ELR (cell line): ENCODE measurements at regions not wholly inside any gene's neighbourhood (a gene's known extent, or its start where the extent isn't known, plus 50 kb on each side); places are given as distances from the start of the nearest gene placed in this dataset.
"Not testable (repeated sequence)": the region's sequence is repeated elsewhere in the genome, so short reads cannot be mapped to it uniquely, and the experiment has no call there.

Experiments
- DNase-seq: peaks from one replicate; pipeline ENCODE4 v3.0.0-alpha.2; 2015; ENCODE audit warnings: low read depth

DNA sequence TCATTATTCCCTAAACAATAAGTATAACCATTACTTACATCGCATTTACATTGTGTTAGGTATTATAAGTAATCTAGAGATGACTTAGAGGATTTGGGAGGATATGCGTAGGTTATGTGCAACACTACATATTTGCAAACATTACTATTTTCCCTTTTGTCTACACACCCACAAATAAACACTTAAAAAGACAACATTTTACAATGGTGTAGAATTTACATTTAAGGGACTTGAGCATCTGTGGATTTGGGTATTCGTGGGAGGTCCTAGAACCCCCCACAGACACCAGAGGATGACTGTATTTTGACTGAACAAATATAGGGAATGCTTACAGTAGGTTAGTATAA, 220.2 kb upstream of the MYO3A start:
- no peak for DNase-seq

DNA sequence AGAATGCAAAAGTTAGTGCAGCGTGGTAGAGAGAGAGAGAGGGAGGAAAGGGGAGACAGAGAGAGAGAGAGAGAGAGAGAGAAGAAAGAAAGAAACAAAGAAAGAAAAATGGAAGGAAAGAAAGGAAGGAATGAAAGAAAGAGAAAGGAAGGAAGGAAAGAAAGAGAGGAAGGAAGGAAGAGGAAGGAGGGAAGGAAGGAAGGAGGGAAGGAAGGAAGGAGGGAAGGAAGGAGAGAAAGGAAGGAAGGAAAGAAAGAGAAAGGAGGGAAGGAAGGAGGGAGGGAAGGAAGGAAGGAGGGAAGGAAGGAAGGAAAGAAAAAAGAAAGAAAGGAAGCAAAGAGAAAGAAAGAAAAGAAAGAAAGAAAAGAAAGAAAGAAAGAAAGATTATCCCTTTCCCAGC, 209.8 kb upstream of the MYO3A start:
- no peak for DNase-seq

DNA sequence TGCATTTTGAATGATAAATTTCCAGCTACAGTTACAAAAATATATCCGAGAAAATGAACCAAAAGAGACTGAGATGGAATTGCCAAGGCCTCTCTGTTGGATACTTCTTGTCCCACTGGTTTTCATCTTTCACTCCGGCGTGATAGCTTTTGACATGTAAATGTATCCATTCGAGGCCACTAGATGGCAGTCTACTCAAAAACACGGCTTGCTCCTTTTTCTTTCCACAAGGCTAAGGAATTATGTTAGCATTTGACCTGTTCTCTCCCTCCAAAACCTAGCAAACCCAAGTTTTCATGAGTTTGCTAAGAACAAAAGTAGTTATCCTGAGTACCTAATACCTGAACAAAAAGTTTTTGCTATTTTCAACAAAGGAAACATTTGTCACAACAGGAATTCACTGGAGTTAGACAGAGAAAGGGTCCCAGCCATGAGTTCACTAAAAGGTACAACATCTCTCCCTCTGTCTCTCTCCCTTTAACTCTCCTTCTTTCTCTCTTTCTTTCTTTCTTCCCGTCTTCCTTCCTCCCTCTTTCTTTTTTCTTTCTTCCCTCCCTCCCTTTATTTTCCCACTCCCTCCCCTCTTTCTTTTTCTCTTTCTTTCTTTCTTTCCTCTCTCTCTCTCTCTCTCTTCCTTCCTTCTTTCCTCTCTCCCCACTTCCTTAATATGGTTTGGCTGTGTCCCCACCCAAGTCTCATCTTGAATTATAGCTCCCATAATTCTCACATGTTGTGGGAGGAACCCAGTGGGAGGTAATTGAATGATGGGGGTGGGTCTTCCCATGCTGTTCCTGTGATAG, 207.9 kb upstream of the MYO3A start:
- DNase-seq = peak; percentile 61

DNA sequence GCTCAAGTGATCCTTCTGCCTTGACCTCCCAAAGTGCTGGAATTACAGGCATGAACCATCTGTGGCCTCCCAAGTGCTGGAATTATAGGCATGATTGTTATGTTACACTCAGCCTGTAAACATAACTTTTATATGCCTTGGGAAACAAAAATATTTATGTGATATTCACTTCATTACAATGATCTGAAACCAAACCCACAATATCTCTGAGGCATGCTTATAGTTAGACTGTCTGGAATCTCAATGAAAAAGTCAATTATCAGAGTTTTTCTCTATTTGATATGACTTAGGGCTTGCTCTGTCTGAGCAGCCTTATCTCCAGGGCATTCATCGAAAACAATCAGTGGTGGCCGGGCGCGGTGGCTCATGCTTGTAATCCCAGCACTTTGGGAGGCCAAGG, 195.3 kb upstream of the MYO3A start:
- DNase-seq = no peak

DNA sequence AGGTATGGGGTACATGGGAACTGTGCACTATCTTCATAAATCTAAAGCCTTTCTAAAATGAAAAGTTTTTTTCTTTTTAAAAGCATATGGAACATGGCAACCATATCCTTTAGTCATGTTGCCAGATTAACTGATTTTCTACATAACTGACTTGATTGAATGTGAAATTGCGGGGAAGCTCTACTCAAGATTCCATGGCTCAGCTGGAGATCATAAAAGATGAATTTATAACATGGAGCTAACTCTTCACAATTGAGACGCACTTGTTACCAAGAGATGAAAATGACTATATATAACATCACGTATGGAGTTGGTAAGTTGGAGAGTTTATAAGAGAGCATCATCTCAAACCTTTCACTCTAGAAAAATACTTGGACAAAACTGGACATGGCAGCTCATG, 190.2 kb upstream of the MYO3A start:
- DNase-seq = no peak

DNA sequence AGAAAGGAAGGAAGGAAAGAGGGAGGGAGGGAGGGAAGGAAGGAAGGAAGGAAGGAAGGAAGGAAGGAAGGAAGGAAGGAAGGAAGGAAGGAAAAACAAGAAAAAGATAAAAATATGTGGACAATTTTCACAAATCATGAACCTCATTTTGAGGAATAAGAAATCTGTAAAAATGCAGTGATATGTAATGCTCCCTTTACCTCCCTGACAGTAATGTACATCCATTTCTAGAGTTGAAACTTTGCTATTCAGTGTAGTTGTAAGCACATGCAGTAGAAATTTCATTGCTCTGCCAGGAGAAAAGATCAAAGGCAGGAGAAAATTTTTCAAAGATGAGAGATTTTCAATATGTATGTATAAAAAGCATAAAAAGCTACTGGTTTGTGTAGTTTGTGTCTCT, 189.5 kb upstream of the MYO3A start:
- DNase-seq = no peak

DNA sequence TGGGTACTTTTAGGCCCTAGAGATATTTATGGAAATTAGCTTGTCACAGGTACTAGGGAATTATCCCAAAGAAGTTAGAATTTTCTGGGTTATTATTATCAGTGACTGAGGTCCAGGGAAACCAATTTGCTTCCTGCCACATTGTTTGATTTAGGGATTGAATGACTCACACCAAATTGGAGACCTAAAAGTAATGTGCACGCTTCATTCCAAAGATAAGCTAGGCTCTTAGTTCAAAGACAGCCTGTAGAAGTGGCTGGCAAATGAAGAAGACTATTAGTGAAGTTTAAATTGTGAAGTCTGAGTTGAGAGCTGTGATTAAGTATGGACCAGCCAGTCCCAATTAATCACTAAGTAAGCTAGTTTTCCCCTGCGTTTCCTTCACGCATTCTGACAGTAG, 188.1 kb upstream of the MYO3A start:
- no peak for DNase-seq

DNA sequence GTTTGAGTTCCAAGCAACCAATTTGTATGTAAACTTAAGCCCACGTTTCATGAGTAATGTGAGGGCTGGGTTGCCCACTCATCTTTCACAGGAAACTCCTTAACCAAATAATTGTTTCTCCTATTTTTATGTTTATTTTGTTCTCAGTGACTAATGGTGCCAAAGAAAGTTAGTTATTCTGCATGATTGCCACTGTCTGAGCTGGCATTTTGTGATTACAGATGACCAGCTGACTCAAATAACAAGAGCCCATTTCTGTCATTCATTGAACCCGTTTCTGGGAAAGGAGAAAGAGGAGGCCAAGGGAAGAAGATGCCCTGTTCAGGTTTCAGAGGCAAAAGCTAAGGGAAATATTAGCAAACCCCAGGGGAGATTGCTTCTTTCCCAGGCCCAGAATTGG, 186.9 kb upstream of the MYO3A start:
- DNase-seq = no peak

DNA sequence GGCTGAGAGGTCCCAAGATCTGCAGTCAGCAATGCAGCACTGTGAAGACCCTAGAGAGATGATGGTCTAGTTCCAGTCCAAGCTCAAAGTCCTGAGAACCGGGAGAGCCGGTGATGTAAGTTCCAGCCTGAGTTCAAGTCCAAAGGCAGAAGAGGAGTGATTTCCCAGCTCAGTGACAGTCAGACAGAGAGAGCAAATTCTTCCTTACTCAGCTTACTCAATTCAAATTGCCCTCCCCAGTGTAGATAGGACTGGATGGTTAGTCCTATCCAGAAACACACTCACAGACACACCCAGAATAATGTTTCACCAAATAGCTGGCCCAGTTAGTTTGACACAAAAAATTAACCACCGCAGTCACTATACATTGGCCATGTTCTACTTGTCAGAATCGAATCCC, 185.5 kb upstream of the MYO3A start:
- DNase-seq = no peak

DNA sequence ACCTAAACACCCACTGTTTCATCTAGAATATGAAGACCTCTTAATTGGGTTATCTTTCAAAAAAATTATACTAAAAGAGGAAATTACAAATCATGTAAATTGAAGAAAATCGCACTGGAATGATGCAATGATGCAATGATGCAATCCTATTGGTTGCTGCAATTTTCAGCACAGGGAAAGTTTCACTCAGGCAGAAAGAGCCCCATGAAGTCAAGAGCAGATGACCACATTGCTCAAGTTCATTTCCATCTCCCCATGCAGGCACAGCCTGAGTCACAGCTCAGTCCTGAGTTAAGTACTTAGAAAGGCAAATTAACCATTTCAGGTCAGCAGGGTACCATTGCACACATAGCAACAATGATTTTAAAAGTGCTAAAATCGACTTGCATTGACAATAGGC, 180.3 kb upstream of the MYO3A start:
- DNase-seq = no peak

DNA sequence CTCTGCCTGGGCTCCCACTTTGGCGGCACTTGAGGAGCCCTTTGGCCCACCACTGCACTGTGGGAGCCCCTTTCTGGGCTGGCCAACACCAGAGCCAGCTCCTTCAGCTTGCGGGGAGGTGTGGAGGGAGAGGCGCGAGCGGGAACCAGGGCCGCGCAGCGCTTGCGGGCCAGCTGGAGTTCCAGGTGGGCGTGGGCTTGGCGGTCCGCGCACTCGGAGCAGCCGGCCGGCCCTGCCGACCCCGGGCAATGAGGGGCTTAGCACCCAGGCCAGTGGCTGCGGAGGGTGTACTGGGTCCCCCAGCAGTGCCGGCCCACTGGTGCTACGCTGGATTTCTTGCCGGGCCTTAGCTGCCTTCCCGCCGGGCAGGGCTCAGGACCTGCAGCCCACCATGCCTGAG, 178.2 kb upstream of the MYO3A start:
- not testable (repeated sequence) for DNase-seq

DNA sequence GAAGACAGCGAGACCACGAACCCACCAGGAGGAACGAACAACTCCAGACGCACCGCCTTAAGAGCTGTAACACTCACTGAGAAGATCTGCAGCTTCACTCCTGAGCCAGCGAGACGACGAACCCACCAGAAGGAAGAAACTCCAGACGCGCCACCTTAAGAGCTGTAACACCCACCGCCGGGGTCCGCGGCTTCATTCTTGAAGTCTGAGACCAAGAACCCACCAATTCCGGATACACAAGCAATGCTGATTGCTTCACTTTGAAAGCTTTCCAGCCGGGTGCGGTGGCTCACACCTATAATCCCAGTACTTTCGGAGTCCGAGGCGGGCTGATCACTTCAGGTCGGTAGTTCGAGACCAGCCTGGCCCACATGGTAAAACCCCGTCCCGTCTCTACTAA, 177.2 kb upstream of the MYO3A start:
- no peak for DNase-seq

DNA sequence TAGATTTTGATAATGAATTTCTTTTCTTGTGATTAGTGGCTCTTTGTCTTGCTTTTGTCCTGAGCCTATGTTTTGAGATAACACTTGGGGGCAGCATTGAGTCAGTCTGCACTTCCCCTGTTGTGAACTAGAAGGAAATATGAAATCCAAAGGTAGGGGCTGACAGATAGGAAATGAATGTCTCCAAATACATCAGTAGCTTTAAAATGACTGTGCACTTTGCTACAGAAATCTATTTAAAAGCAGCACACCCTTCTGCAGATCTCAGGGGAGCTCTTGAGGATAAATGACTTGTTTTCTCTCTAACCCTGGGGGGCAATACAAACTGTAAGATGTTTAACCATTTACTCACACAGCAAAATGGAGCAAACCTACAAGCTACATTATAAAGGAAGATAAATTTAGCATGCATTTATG, 176.0 kb upstream of the MYO3A start:
- peak; percentile 6 for DNase-seq

DNA sequence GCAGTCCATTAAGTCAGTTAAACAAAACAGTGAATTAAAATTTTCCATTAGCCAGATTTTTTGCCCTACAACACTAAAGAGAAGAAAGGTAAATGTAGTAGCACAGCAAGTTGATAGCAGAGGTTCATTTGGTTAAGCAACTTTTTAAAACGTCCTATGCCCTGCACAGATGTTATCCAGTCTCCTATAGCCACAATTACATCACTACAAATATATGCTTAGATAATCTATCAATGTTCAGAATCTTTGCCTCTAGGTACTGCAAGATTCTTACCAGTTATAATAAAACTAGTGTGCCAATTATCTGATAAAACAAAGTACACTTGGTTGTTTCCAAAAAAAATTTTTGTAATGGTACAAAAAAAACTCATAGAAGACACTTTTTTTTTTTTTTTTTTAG, 175.5 kb upstream of the MYO3A start:
- DNase-seq = no peak

DNA sequence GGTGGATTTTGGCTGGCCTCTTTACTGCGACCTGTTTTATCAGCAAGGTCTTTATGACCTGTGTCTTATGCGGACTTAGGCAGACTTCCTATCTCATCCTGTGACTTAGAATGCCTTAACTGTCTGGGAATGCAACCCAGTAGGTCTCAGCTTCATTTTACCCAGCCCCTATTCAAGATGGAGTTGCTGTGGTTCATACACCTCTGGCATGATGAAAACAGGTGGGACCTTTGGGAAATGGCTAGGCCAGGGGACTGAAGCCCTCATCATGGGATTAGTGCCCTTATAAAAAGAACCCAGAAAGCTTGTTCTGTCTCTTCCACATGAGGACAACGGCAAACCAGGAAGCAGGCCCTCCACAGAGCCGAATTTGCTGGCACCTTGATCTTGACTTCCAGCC, 172.1 kb upstream of the MYO3A start:
- no peak for DNase-seq

DNA sequence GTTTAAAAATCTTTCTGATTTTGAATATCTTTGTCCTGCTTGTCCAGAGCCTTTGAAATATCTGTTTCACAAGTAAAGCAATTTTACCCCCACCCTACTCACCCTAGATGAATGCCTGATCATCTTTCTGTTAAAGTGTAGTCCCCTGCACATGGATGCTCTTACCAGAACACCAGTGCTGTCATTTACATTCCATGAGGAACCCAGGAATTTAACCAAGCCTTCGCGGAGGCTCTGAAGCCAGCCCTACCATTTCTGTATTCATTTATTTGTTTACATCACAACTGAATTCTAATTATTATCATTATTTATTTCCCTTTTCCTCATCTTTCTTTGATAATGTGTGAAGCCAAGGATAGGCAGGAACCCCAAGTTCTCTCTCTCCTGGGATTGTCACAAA, 167.8 kb upstream of the MYO3A start:
- no peak for DNase-seq

DNA sequence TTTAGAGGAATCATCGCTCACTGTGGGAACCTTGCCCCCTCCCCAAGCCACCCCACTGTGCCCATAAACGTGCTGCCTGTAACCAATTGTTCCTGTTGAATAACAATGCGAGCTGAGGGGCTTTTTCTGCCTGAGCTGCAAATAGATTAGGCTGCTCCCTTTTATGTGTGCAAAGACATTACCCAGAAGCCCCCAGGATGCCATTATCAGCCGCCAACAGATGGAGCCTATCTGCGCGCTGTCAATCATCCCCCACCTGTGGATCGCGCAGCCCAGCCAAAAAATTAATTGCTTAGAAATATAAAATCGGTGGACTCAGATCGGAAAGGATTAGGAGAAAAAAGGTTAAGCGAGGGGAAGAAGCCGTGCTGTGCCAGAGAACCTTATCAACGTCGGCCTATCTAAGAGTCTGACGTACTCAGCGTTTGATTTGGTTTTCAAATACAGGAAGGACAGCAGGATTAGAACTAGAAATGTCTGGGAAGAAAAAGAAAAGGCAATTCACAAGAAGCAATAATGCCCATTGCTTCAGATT, 167.3 kb upstream of the MYO3A start:
- no peak for DNase-seq

DNA sequence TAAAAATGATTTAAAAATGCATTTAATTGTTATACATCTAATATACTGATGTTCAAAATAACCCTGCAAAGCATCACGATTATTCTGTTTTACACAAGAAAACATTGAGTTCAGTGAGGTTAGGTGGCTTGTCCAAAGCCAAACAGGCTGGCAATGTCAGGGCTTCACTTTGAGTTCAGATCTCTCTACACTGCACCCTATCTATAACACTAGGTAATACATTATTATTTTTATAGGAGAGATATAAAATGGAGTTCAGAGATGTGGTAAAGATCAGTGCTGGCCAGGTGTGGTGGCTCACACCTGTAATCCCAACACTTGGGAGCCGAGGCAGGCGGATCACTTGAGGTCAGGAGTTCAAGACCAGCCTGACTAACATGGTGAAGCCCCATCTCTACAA, 165.9 kb upstream of the MYO3A start:
- DNase-seq = no peak

DNA sequence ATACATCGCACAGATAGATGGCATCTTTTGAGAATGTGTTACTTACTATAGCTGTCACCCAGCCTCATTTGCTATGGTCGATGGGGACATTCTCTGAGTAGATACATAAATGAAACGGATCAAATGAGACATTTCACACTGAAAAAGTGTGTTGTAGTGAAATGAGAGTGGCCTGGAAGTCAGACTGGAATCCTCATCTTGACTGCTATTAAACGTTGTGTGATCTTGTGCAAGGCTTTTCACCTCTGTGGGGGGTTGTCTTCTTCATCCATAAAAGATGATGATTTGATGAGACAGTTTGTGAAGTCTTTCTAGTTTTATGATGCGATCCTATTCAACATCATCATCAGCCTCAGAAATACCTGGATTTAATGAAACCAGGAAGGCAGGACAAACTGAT, 155.4 kb upstream of the MYO3A start:
- DNase-seq = no peak

DNA sequence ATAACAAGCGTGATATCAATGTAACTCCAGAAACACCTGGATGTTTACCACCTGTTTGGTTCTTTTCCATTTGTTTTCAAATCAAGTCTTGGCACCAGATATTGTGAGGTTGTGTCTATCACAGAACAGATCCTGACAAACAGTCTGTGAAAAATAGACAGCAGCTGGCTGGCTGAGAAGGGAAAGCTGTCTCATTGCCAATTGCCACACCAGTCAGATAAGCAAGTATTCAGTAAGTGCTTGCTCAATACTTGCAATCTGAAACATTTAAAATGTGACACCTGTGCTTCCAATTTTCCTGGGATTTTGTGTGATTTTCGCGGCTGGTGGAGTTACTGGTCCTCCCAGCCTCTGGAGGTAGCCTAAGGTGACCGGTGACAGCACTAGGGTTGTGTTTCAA, 147.9 kb upstream of the MYO3A start:
- DNase-seq = no peak

DNA sequence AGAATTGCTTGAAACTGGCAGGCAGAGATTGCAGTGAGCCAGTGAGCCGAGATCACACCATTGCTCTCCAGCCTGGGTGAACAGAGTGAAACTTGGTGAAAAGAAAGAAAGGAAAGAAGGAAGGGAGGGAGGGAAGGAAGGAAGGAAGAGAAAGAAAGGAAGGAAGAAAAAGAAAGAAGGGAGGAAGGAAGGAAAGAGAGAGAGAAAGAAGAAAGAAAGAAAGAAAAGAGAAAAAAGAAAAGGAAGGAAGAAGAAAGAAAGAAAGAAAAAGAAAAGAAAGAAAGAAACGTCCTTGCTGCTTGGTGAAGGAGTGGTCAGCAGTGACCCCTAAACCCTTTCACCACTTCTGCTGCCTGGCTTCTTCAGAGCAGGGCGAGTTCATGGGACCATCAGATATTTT, 147.1 kb upstream of the MYO3A start:
- no peak for DNase-seq

DNA sequence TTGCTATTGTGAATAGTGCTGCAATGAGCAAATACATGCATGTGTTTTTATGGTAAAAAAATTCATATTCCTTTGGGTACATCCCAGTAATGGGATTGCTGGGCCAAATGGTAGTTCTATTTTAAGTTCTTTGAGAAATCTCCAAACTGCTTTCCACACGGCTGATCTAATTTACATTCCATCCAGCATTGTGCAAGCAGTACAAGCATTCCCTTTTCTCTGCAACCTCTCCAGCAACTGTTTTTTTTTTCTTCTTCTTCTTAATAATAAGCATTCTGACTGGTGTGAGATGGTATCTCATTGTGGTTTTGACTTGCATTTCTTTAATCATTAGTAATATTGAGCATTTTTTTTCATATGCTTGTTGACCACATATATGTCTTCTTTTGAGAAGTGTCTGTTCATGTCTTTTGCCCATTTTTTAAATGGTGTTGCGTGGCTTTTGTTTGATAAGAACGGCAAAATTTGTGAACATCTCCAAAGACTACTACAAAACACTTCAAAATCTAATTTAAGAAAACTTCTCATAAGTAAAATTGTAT, 136.1 kb upstream of the MYO3A start:
- DNase-seq = no peak

DNA sequence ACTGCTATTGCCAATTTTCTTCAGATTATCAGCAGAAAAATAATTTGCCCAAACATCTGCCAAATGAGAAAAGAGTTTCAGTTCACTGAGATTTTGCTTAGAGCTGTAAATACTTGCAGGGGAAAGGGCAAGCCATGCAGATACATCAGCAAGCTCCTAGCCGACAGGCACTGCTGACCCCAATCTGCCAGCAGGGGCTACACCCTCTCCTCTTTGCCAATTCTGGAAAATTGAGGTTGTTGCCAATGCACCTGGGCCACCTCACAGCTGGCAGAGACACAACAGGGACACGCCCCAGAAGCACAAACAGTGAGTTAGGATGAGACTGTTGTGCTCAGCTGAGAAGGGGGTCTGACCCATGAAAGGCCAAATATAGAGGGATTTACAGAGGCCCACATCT, 129.5 kb upstream of the MYO3A start:
- no peak for DNase-seq

DNA sequence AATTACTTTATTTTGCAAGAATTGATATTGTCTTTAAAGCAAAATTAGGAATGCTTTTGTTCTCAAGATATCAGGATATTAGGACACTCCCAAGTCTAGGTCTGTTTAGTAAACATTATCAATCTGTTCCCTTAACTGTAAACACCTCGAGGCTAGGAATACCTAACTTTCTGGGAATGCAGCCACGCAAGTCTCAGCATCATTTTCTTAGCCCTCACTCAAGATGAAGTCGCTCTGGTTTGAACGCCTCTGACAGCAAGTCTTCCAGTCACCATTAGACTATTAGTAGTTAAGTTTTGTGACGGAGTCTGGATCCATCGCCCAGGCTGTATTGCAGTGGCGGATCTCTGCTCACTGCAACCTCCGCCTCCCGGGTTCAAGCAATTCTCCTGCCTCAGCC, 128.0 kb upstream of the MYO3A start:
- DNase-seq = no peak
